ENCODE measurements at regions not wholly inside any gene's neighbourhood (a gene's known extent, or its start where the extent isn't known, plus 50 kb on each side); places are given as distances from the start of the nearest gene placed in this dataset.

DNA sequence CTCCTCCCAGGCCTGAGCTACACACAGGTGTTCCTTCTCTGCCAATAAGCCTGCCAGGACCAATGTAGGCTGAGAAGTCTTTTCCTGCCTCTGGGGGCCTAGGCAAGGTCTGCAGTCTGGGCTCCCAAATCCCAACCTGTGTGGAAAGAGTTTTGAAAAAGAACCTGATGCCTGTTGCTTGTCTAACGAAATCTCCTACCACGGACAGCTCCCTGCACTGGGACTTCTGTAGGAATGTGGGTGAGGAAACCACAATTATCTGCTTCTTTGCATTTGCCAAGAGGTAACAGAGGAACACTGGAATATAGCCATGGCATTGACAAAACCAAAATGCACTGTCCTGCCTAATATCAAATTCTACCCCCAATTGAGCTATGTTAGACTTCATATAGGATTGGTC, 877.0 kb upstream of the TMEM132C start:
- Histone ChIP-seq H3K9me3 (ENCODE audit: low read length) (no peaks in the 10 kb centered on the region), H3K27me3 (ENCODE audit: insufficient read depth, low read depth, low read length) (no peaks in the 10 kb centered on the region), H3K79me2 (replicated peaks; ENCODE audit: insufficient read depth, low read length) (no peaks in the 10 kb centered on the region), H3K27ac (ENCODE audit: low read length) (no peak overlapping the region), H3K4me2 (ENCODE audit: low read length) (no peak overlapping the region), H4K20me1 (ENCODE audit: insufficient read depth) (no peaks in the 10 kb centered on the region), H3K36me3 (ENCODE audit: insufficient read depth, low read length) (no peaks in the 10 kb centered on the region), H2AFZ (ENCODE audit: low read depth, low read length) (no peak overlapping the region), H3K9ac (ENCODE audit: low read length) (no peak overlapping the region), H3K4me3 (ENCODE audit: low read length) (no peak overlapping the region), H3K9me2 (ENCODE audit: insufficient read depth, low read length) (no peaks in the 10 kb centered on the region), H3F3A (ENCODE audit: insufficient read depth, low read length, poor library complexity, severe bottlenecking) (no peaks in the 10 kb centered on the region)
- no peak for TF ChIP-seq SMC3 (conservative IDR thresholded peaks at IDR 0.05; ENCODE audit: poor library complexity)
- no peak for TF ChIP-seq TAF1 (IDR thresholded peaks at IDR 0.05; ENCODE audit: low read depth)
- TF ChIP-seq, protein P1, sequence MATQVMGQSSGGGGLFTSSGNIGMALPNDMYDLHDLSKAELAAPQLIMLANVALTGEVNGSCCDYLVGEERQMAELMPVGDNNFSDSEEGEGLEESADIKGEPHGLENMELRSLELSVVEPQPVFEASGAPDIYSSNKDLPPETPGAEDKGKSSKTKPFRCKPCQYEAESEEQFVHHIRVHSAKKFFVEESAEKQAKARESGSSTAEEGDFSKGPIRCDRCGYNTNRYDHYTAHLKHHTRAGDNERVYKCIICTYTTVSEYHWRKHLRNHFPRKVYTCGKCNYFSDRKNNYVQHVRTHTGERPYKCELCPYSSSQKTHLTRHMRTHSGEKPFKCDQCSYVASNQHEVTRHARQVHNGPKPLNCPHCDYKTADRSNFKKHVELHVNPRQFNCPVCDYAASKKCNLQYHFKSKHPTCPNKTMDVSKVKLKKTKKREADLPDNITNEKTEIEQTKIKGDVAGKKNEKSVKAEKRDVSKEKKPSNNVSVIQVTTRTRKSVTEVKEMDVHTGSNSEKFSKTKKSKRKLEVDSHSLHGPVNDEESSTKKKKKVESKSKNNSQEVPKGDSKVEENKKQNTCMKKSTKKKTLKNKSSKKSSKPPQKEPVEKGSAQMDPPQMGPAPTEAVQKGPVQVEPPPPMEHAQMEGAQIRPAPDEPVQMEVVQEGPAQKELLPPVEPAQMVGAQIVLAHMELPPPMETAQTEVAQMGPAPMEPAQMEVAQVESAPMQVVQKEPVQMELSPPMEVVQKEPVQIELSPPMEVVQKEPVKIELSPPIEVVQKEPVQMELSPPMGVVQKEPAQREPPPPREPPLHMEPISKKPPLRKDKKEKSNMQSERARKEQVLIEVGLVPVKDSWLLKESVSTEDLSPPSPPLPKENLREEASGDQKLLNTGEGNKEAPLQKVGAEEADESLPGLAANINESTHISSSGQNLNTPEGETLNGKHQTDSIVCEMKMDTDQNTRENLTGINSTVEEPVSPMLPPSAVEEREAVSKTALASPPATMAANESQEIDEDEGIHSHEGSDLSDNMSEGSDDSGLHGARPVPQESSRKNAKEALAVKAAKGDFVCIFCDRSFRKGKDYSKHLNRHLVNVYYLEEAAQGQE (IDR thresholded peaks at IDR 0.05; ENCODE audit: borderline replicate concordance), result no peak
- no peak for TF ChIP-seq RAD21 (conservative IDR thresholded peaks at IDR 0.05)
- TF ChIP-seq, protein P2, sequence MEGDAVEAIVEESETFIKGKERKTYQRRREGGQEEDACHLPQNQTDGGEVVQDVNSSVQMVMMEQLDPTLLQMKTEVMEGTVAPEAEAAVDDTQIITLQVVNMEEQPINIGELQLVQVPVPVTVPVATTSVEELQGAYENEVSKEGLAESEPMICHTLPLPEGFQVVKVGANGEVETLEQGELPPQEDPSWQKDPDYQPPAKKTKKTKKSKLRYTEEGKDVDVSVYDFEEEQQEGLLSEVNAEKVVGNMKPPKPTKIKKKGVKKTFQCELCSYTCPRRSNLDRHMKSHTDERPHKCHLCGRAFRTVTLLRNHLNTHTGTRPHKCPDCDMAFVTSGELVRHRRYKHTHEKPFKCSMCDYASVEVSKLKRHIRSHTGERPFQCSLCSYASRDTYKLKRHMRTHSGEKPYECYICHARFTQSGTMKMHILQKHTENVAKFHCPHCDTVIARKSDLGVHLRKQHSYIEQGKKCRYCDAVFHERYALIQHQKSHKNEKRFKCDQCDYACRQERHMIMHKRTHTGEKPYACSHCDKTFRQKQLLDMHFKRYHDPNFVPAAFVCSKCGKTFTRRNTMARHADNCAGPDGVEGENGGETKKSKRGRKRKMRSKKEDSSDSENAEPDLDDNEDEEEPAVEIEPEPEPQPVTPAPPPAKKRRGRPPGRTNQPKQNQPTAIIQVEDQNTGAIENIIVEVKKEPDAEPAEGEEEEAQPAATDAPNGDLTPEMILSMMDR (IDR thresholded peaks at IDR 0.05; ENCODE audit: poor library complexity, severe bottlenecking), result no peak
- no peak for TF ChIP-seq EP300 (conservative IDR thresholded peaks at IDR 0.05; ENCODE audit: poor library complexity, severe bottlenecking)
- no peak for TF ChIP-seq EZH2 (IDR thresholded peaks at IDR 0.05; ENCODE audit: borderline replicate concordance, insufficient read depth, low read length, poor library complexity, severe bottlenecking)
- no peak for TF ChIP-seq MXI1 (conservative IDR thresholded peaks at IDR 0.05; ENCODE audit: poor library complexity, severe bottlenecking)
- no peak for TF ChIP-seq POLR2AphosphoS5 (IDR thresholded peaks at IDR 0.05)

DNA sequence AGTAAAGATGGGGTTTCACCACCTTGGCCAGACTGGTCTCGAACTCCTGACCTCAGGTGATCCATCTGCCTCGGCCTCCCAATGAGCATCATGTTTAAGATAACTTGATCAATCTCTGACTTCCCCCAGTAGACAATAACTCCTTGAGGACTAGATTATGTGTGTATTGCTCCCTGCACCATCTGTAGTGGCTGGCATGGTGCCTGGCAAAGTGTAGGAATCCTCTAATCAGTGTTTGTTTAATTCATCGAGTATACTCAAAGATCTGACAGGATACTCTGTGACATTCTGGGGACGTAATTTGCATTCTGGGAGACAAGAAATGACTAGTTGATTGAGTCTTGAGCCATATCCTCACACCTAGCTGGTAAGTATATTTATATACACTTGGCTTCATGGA, 873.5 kb upstream of the TMEM132C start:
- no peaks in the 10 kb centered on the region for H3K27me3 ChIP-seq (ENCODE audit: insufficient read depth, low read depth, low read length)
- H3K4me2 ChIP-seq (ENCODE audit: low read length), result no peak overlapping the region
- H3K9me3 ChIP-seq (ENCODE audit: low read length), result no peaks in the 10 kb centered on the region
- no peak overlapping the region for H3K9ac ChIP-seq (ENCODE audit: low read length)
- H3K4me3 ChIP-seq (ENCODE audit: low read length), result no peak overlapping the region
- H3F3A ChIP-seq (ENCODE audit: insufficient read depth, low read length, poor library complexity, severe bottlenecking), result no peaks in the 10 kb centered on the region
- no peaks in the 10 kb centered on the region for H4K20me1 ChIP-seq (ENCODE audit: insufficient read depth)
- H2AFZ ChIP-seq (ENCODE audit: low read depth, low read length), result no peak overlapping the region
- no peak for TF ChIP-seq MXI1 (conservative IDR thresholded peaks at IDR 0.05; ENCODE audit: poor library complexity, severe bottlenecking)
- no peak for TF ChIP-seq RAD21 (conservative IDR thresholded peaks at IDR 0.05)
- TF ChIP-seq TAF1 (IDR thresholded peaks at IDR 0.05; ENCODE audit: low read depth), result no peak
- TF ChIP-seq POLR2AphosphoS5 (IDR thresholded peaks at IDR 0.05), result no peak
- TF ChIP-seq, protein P1 (IDR thresholded peaks at IDR 0.05; ENCODE audit: borderline replicate concordance), result no peak
- TF ChIP-seq EZH2 (IDR thresholded peaks at IDR 0.05; ENCODE audit: borderline replicate concordance, insufficient read depth, low read length, poor library complexity, severe bottlenecking), result no peak
- TF ChIP-seq SMC3 (conservative IDR thresholded peaks at IDR 0.05; ENCODE audit: poor library complexity), result no peak
- TF ChIP-seq, protein P2 (IDR thresholded peaks at IDR 0.05; ENCODE audit: poor library complexity, severe bottlenecking), result no peak
- TF ChIP-seq EP300 (conservative IDR thresholded peaks at IDR 0.05; ENCODE audit: poor library complexity, severe bottlenecking), result no peak
- H3K36me3 ChIP-seq (ENCODE audit: insufficient read depth, low read length), result no peaks in the 10 kb centered on the region
- no peaks in the 10 kb centered on the region for H3K9me2 ChIP-seq (ENCODE audit: insufficient read depth, low read length)
- no peaks in the 10 kb centered on the region for H3K79me2 ChIP-seq (replicated peaks; ENCODE audit: insufficient read depth, low read length)
- no peak overlapping the region for H3K27ac ChIP-seq (ENCODE audit: low read length)
